GM03348 (cell line): ENCODE measurements at regions not wholly inside any gene's neighbourhood (a gene's known extent, or its start where the extent isn't known, plus 50 kb on each side); places are given as distances from the start of the nearest gene placed in this dataset.
"Not testable (repeated sequence)": the region's sequence is repeated elsewhere in the genome, so short reads cannot be mapped to it uniquely, and the experiment has no call there.

Experiments
- DNase-seq: peaks from one replicate; pipeline ENCODE4 v3.0.0; 2012; ENCODE audit warnings: low spot score

GRCh38 chr12:74144396-74144795 lies 393.2 kb upstream of the ATXN7L3B start:
- DNase-seq, result no peak

GRCh38 chr12:74145328-74145727 lies 392.3 kb upstream of the ATXN7L3B start:
- DNase-seq, result no peak

- no peak for DNase-seq
These were observed 388.8 kb upstream of the ATXN7L3B start for GRCh38 chr12:74148849-74149248.

- no peak for DNase-seq
These were observed 385.3 kb upstream of the ATXN7L3B start for GRCh38 chr12:74152370-74152769.

- DNase-seq, result no peak
These were observed 371.5 kb upstream of the ATXN7L3B start for GRCh38 chr12:74166096-74166495.

- DNase-seq, result no peak
These were observed 368.0 kb upstream of the ATXN7L3B start for GRCh38 chr12:74169607-74170006.

GRCh38 chr12:74170645-74171477 lies 366.8 kb upstream of the ATXN7L3B start:
- no peak for DNase-seq

GRCh38 chr12:74171478-74171909 lies 366.1 kb upstream of the ATXN7L3B start:
- no peak for DNase-seq

- not testable (repeated sequence) for DNase-seq
These were observed 362.7 kb upstream of the ATXN7L3B start for GRCh38 chr12:74174961-74175360.

GRCh38 chr12:74185360-74185759 lies 352.3 kb upstream of the ATXN7L3B start:
- DNase-seq, result no peak

GRCh38 chr12:74193191-74193590 lies 344.4 kb upstream of the ATXN7L3B start:
- no peak for DNase-seq

GRCh38 chr12:74204236-74204635 lies 333.4 kb upstream of the ATXN7L3B start:
- DNase-seq, result no peak

GRCh38 chr12:74227846-74228545 lies 309.6 kb upstream of the ATXN7L3B start:
- no peak for DNase-seq

GRCh38 chr12:74229671-74230070 lies 308.0 kb upstream of the ATXN7L3B start:
- DNase-seq, result no peak

GRCh38 chr12:74235342-74235741 lies 302.3 kb upstream of the ATXN7L3B start:
- no peak for DNase-seq

- no peak for DNase-seq
These were observed 296.3 kb upstream of the ATXN7L3B start for GRCh38 chr12:74241341-74241740.

GRCh38 chr12:74242088-74242487 lies 295.5 kb upstream of the ATXN7L3B start:
- DNase-seq, result no peak

- no peak for DNase-seq
These were observed 292.2 kb upstream of the ATXN7L3B start for GRCh38 chr12:74245458-74245857.

GRCh38 chr12:74250891-74251290 lies 286.7 kb upstream of the ATXN7L3B start:
- DNase-seq, result no peak

- not testable (repeated sequence) for DNase-seq
These were observed 283.8 kb upstream of the ATXN7L3B start for GRCh38 chr12:74253826-74254225.

GRCh38 chr12:74254784-74255183 lies 282.9 kb upstream of the ATXN7L3B start:
- DNase-seq, result no peak

- DNase-seq, result no peak
These were observed 278.4 kb upstream of the ATXN7L3B start for GRCh38 chr12:74259199-74259598.

- DNase-seq, result no peak
These were observed 272.9 kb upstream of the ATXN7L3B start for GRCh38 chr12:74264692-74265091.
